Endodermal cell (in vitro differentiated cells): ENCODE measurements at regions not wholly inside any gene's neighbourhood (a gene's known extent, or its start where the extent isn't known, plus 50 kb on each side); places are given as distances from the start of the nearest gene placed in this dataset.

Source experiments
- DNase-seq: peaks from one replicate; pipeline ENCODE4 v3.0.0-alpha.2; 2017
- H3K27ac ChIP-seq: 2 replicates; pipeline ENCODE4 v1.5.1; 2013; ENCODE audit warnings: mild to moderate bottlenecking, low read depth, low read length, moderate library complexity
- H3K27me3 ChIP-seq: 2 replicates; pipeline ENCODE4 v1.6.1; 2013; ENCODE audit warnings: mild to moderate bottlenecking, low read length, moderate library complexity; ENCODE audit not compliant: insufficient read depth, control insufficient read depth, poor library complexity, severe bottlenecking
- H3K36me3 ChIP-seq: 2 replicates; pipeline ENCODE4 v1.7.0; 2013; ENCODE audit warnings: mild to moderate bottlenecking, low read length, moderate library complexity; ENCODE audit not compliant: control insufficient read depth, insufficient read depth
- H3K4me1 ChIP-seq: one replicate; pipeline ENCODE4 v1.7.0; 2013; ENCODE audit warnings: low read length; ENCODE audit not compliant: control insufficient read depth, insufficient read depth
- H3K4me3 ChIP-seq: 2 replicates; pipeline ENCODE4 v1.5.1; 2013; ENCODE audit warnings: mild to moderate bottlenecking, low read length, moderate library complexity
- H3K9ac ChIP-seq: 2 replicates; pipeline ENCODE4 v1.6.1; 2013; ENCODE audit warnings: mild to moderate bottlenecking, low read length, moderate library complexity; ENCODE audit not compliant: poor library complexity, severe bottlenecking; ENCODE audit errors: extremely low read depth
- H3K9me3 ChIP-seq: 2 replicates; pipeline ENCODE4 v1.6.1; 2013; ENCODE audit warnings: mild to moderate bottlenecking, low read length, moderate library complexity; ENCODE audit not compliant: control insufficient read depth
- H3K27ac Mint-ChIP-seq: 2 replicates; pipeline ENCODE4 v1.8.0; 2020; ENCODE audit warnings: mixed read lengths
- H3K27me3 Mint-ChIP-seq: 2 replicates; pipeline ENCODE4 v1.8.0; 2021; ENCODE audit warnings: mild to moderate bottlenecking, mixed read lengths; ENCODE audit not compliant: insufficient read depth
- H3K36me3 Mint-ChIP-seq: 2 replicates; pipeline ENCODE4 v1.8.0; 2020; ENCODE audit warnings: low read depth, mixed read lengths
- H3K4me1 Mint-ChIP-seq: 2 replicates; pipeline ENCODE4 v1.8.0; 2020; ENCODE audit warnings: mixed read lengths
- H3K4me3 Mint-ChIP-seq: 2 replicates; pipeline ENCODE4 v1.8.0; 2020; ENCODE audit warnings: mild to moderate bottlenecking, moderate library complexity, mixed read lengths
- H3K9me3 Mint-ChIP-seq: 2 replicates; pipeline ENCODE4 v1.8.0; 2020; ENCODE audit warnings: mild to moderate bottlenecking, mixed read lengths
- CTCF ChIP-seq: fragments of 200-600 bp; sonication (generic); conservative IDR thresholded peaks from 2 replicates; pipeline ENCODE4 v1.5.0; 2021; ENCODE audit warnings: antibody characterized with exemption, mild to moderate bottlenecking
- WGBS, 2 experiments: methylation state at CpG; one replicate each; pipeline versions ENCODE4 v1.1.5 to v1.1.7; 2013; ENCODE audit warnings: missing lambda C conversion rate in 2 of 2, mixed read lengths in 1 of 2; ENCODE audit not compliant: insufficient coverage in 1 of 2, insufficient read length in 1 of 2; 5-methylcytosine and 5-hydroxymethylcytosine counted together

DNA sequence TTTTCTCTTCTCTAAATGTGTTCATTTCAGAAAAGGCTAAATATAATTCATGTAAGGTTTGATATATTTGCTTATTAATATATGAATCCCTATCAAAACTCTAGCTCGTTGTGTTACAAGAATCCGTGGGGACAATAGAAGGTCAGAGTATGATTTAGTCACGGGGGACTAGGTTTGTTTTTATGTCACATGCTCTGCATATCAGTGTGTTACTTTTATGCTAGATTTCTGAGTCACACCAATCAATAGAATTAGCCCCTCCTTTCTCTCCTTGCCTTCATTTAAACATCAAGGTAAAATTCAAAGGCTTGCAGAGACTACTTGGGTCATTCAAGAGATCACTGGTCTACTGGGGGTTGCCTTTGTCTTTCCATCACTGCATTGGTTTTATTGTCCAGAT, 636.1 kb downstream of the NR2F2 start:
- Histone ChIP-seq H3K27ac (no peak overlapping the region), H3K9me3 (no peaks in the 10 kb centered on the region), H3K4me1 (no peaks in the 10 kb centered on the region), H3K9ac (no peak overlapping the region), H3K27me3 (no peaks in the 10 kb centered on the region), H3K36me3 (no peaks in the 10 kb centered on the region), H3K4me3 (no peak overlapping the region)
- Mint-ChIP-seq H3K27ac (no peak overlapping the region), H3K4me3 (no peak overlapping the region), H3K36me3 (no peaks in the 10 kb centered on the region), H3K4me1 (peaks cover 22% of the 10 kb centered on the region), H3K27me3 (no peaks in the 10 kb centered on the region), H3K9me3 (no peaks in the 10 kb centered on the region)
- no peak for TF ChIP-seq CTCF
- WGBS, 2 experiments = 78% methylated on average over 3 of the region's 3 CpGs; no CpG with 5 or more reads in 1 of the 2 experiments
- no peak for DNase-seq

GRCh38 chr15:96969732-96970710, 639.5 kb downstream of the NR2F2 start:
- Mint-ChIP-seq H3K9me3 (no peaks in the 10 kb centered on the region), H3K27ac (no peak overlapping the region), H3K36me3 (no peaks in the 10 kb centered on the region), H3K4me3 (no peak overlapping the region), H3K4me1 (peaks cover 22% of the 10 kb centered on the region), H3K27me3 (no peaks in the 10 kb centered on the region)
- Histone ChIP-seq H3K9me3 (no peaks in the 10 kb centered on the region), H3K36me3 (no peaks in the 10 kb centered on the region), H3K4me3 (no peak overlapping the region), H3K27ac (no peak overlapping the region), H3K27me3 (no peaks in the 10 kb centered on the region), H3K4me1 (no peaks in the 10 kb centered on the region), H3K9ac (no peak overlapping the region)
- DNase-seq = peak; percentile 65
- TF ChIP-seq CTCF = no peak
- WGBS, 2 experiments = 87 to 92% methylated on average over 8 to 18 of the region's 18 CpGs

- H3K9me3 Mint-ChIP-seq = no peaks in the 10 kb centered on the region
- no peak for DNase-seq
- no peak for TF ChIP-seq CTCF
- Histone ChIP-seq H3K36me3 (no peaks in the 10 kb centered on the region), H3K9ac (no peak overlapping the region), H3K9me3 (no peaks in the 10 kb centered on the region), H3K4me1 (no peaks in the 10 kb centered on the region), H3K27me3 (no peaks in the 10 kb centered on the region), H3K27ac (no peak overlapping the region), H3K4me3 (no peak overlapping the region)
- peaks cover 3% of the 10 kb centered on the region for H3K27me3 Mint-ChIP-seq
- no peak overlapping the region for H3K4me3 Mint-ChIP-seq
- H3K27ac Mint-ChIP-seq = no peak overlapping the region
- no CpG with 5 or more reads among the region's 1 CpG for WGBS, 2 experiments
- H3K4me1 Mint-ChIP-seq = peaks cover 22% of the 10 kb centered on the region
- no peaks in the 10 kb centered on the region for H3K36me3 Mint-ChIP-seq
Measured at GRCh38 chr15:96972201-96972600, 641.7 kb downstream of the NR2F2 start.
